Osteoblast (primary cell): ENCODE measurements at regions not wholly inside any gene's neighbourhood (a gene's known extent, or its start where the extent isn't known, plus 50 kb on each side); places are given as distances from the start of the nearest gene placed in this dataset.

Experiments used
- DNase-seq: peaks from one replicate; pipeline ENCODE4 v3.0.0; 2011; ENCODE audit warnings: low spot score, mixed read lengths; ENCODE audit not compliant: insufficient read length; ENCODE audit errors: missing footprints
- H2AFZ ChIP-seq: 2 replicates; pipeline ENCODE4 v1.6.0; 2011; ENCODE audit warnings: mild to moderate bottlenecking, low read length
- H3K27ac ChIP-seq: 2 replicates; pipeline ENCODE4 v1.5.1; 2011; ENCODE audit warnings: mild to moderate bottlenecking, low read depth, low read length, moderate library complexity
- H3K27me3 ChIP-seq: 2 replicates; pipeline ENCODE4 v1.6.0; 2012; ENCODE audit warnings: mild to moderate bottlenecking, control low read depth, inconsistent platforms, low read length, moderate library complexity; ENCODE audit not compliant: insufficient read depth
- H3K36me3 ChIP-seq: 2 replicates; pipeline ENCODE4 v1.5.1; 2011; ENCODE audit warnings: mild to moderate bottlenecking, low read length, control low read depth, moderate library complexity; ENCODE audit not compliant: insufficient read depth
- H3K4me1 ChIP-seq: 2 replicates; pipeline ENCODE4 v1.5.1; 2011; ENCODE audit warnings: mild to moderate bottlenecking, low read length, control low read depth, moderate library complexity; ENCODE audit not compliant: insufficient read depth
- H3K4me2 ChIP-seq: 2 replicates; pipeline ENCODE4 v1.6.0; 2011; ENCODE audit warnings: mild to moderate bottlenecking, low read length; ENCODE audit not compliant: insufficient read depth
- H3K4me3 ChIP-seq: fragments of 200-600 bp; sonication (generic); 3 replicates; pipeline ENCODE4 v1.5.1; 2012; ENCODE audit warnings: mild to moderate bottlenecking, low read length, inconsistent platforms; ENCODE audit not compliant: insufficient read depth
- H3K79me2 ChIP-seq: 2 replicates; pipeline ENCODE4 v1.6.0; 2012; ENCODE audit warnings: mild to moderate bottlenecking, low read length, control low read depth, inconsistent platforms; ENCODE audit not compliant: insufficient read depth
- H3K9me3 ChIP-seq: 2 replicates; pipeline ENCODE4 v1.5.1; 2011; ENCODE audit warnings: low read depth, low read length, control low read depth
- H4K20me1 ChIP-seq: 2 replicates; pipeline ENCODE4 v1.6.0; 2012; ENCODE audit warnings: mild to moderate bottlenecking, low read length, control low read depth; ENCODE audit not compliant: insufficient read depth
- CTCF ChIP-seq: IDR thresholded peaks from 2 replicates; pipeline ENCODE4 v1.5.1; 2011; ENCODE audit warnings: mild to moderate bottlenecking, low read depth, low read length, moderate library complexity; ENCODE audit errors: extremely low read depth

GRCh38 chr12:90250042-90250441, 541.4 kb upstream of the ATP2B1 start:
- no peak for DNase-seq
- Histone ChIP-seq H4K20me1 (no peaks in the 10 kb centered on the region), H3K9me3 (no peaks in the 10 kb centered on the region), H3K4me1 (peaks cover 18% of the 10 kb centered on the region), H3K27me3 (no peaks in the 10 kb centered on the region), H2AFZ (no peak overlapping the region), H3K4me2 (no peak overlapping the region), H3K4me3 (no peak overlapping the region), H3K27ac (no peak overlapping the region), H3K79me2 (no peaks in the 10 kb centered on the region), H3K36me3 (no peaks in the 10 kb centered on the region)
- TF ChIP-seq CTCF = no peak

- no peaks in the 10 kb centered on the region for H3K36me3 ChIP-seq
- H2AFZ ChIP-seq = no peak overlapping the region
- no peaks in the 10 kb centered on the region for H4K20me1 ChIP-seq
- no peaks in the 10 kb centered on the region for H3K9me3 ChIP-seq
- TF ChIP-seq CTCF = no peak
- no peak for DNase-seq
- peaks cover 5% of the 10 kb centered on the region for H3K4me1 ChIP-seq
- H3K79me2 ChIP-seq = no peaks in the 10 kb centered on the region
- H3K4me2 ChIP-seq = no peak overlapping the region
- no peak overlapping the region for H3K4me3 ChIP-seq
- no peak overlapping the region for H3K27ac ChIP-seq
- no peaks in the 10 kb centered on the region for H3K27me3 ChIP-seq
Measured at GRCh38 chr12:90246688-90247087, 538.0 kb upstream of the ATP2B1 start.

GRCh38 chr12:90245391-90245790, 536.8 kb upstream of the ATP2B1 start:
- no peak for TF ChIP-seq CTCF

GRCh38 chr12:90244232-90244631, 535.6 kb upstream of the ATP2B1 start:
- H3K9me3 ChIP-seq = no peaks in the 10 kb centered on the region
- H3K4me2 ChIP-seq = no peak overlapping the region
- no peaks in the 10 kb centered on the region for H3K4me1 ChIP-seq
- no peaks in the 10 kb centered on the region for H4K20me1 ChIP-seq
- no peaks in the 10 kb centered on the region for H3K36me3 ChIP-seq
- no peak for TF ChIP-seq CTCF
- H3K27me3 ChIP-seq = no peaks in the 10 kb centered on the region
- DNase-seq = no peak
- H2AFZ ChIP-seq = no peak overlapping the region
- no peak overlapping the region for H3K27ac ChIP-seq
- H3K4me3 ChIP-seq = no peak overlapping the region
- H3K79me2 ChIP-seq = no peaks in the 10 kb centered on the region

More at GRCh38 chr12:90245391-90245790, 536.8 kb upstream of the ATP2B1 start:
- Histone ChIP-seq H3K27me3 (no peaks in the 10 kb centered on the region), H3K36me3 (no peaks in the 10 kb centered on the region), H4K20me1 (no peaks in the 10 kb centered on the region), H3K4me2 (no peak overlapping the region), H2AFZ (no peak overlapping the region), H3K27ac (no peak overlapping the region), H3K79me2 (no peaks in the 10 kb centered on the region), H3K4me3 (no peak overlapping the region), H3K4me1 (peaks cover under 1% of the 10 kb centered on the region), H3K9me3 (no peaks in the 10 kb centered on the region)
- no peak for DNase-seq
